H1 (cell line): ENCODE measurements at regions not wholly inside any gene's neighbourhood (a gene's known extent, or its start where the extent isn't known, plus 50 kb on each side); places are given as distances from the start of the nearest gene placed in this dataset.

ENCODE experiments used
- CEBPB ChIP-seq: IDR thresholded peaks from 2 replicates; pipeline ENCODE4 v1.6.1; 2012; ENCODE audit warnings: low read depth, low read length
- CHD1 ChIP-seq: IDR thresholded peaks from 2 replicates; pipeline ENCODE4 v1.6.1; 2012; ENCODE audit warnings: low read depth, low read length, improper control_type of control experiment
- EZH2 ChIP-seq: fragments of 200-600 bp; sonication (generic); IDR thresholded peaks from 2 replicates; pipeline ENCODE4 v1.7.1; 2012; ENCODE audit warnings: low read depth, mild to moderate bottlenecking, moderate library complexity, low read length, inconsistent platforms; ENCODE audit not compliant: severe bottlenecking
- POLR2A ChIP-seq, 2 experiments: IDR thresholded peaks; 1 replicate in 1 of 2; 2 replicates in 1 of 2; pipeline ENCODE4 v1.6.1; 2011; ENCODE audit warnings: low read depth in 2 of 2, low read length in 2 of 2, mild to moderate bottlenecking in 2 of 2; ENCODE audit errors: control extremely low read depth in 1 of 2
- POLR2AphosphoS5 ChIP-seq: IDR thresholded peaks from 2 replicates; pipeline ENCODE4 v1.6.1; 2011; ENCODE audit warnings: low read depth, low read length
- SP1 ChIP-seq: IDR thresholded peaks from 2 replicates; pipeline ENCODE4 v1.6.1; 2011; ENCODE audit warnings: low read depth, low read length
- SP4 ChIP-seq: IDR thresholded peaks from 2 replicates; pipeline ENCODE4 v1.6.1; 2012; ENCODE audit warnings: low read length, inconsistent platforms
- TEAD4 ChIP-seq: IDR thresholded peaks from 2 replicates; pipeline ENCODE4 v1.6.1; 2012; ENCODE audit warnings: low read depth, low read length, inconsistent platforms, mixed read lengths
- YY1 ChIP-seq: IDR thresholded peaks from 2 replicates; pipeline ENCODE4 v1.6.1; 2011; ENCODE audit warnings: low read depth, mild to moderate bottlenecking, low read length
- TF ChIP-seq, protein P1 (sequence below), 3 experiments: IDR thresholded peaks; 1 replicate in 2 of 3; 2 replicates in 1 of 3; pipeline versions ENCODE4 v1.5.1 to v1.6.1; 2011; ENCODE audit warnings: low read length in 3 of 3, mild to moderate bottlenecking in 3 of 3, inconsistent platforms in 2 of 3, low read depth in 1 of 3, moderate library complexity in 1 of 3; ENCODE audit not compliant: insufficient read depth in 1 of 3; ENCODE audit errors: control extremely low read depth in 1 of 3
- TF ChIP-seq, protein P2 (sequence below): IDR thresholded peaks from 2 replicates; pipeline ENCODE4 v1.6.1; 2012; ENCODE audit warnings: inconsistent platforms

GRCh38 chr9:73347720-73348119 is 196.1 kb downstream of the ANXA1 start:
- TF ChIP-seq CEBPB (no peak), SP1 (no peak), SP4 (no peak), TEAD4 (no peak), CHD1 (no peak), EZH2 (no peak), YY1 (no peak), POLR2AphosphoS5 (no peak), POLR2A (IDR thresholded peaks at IDR 0.05; ENCODE audit: control extremely low read depth in 1 of 2, low read depth in 2 of 2, low read length in 2 of 2) (no peak)
- TF ChIP-seq, protein P1, sequence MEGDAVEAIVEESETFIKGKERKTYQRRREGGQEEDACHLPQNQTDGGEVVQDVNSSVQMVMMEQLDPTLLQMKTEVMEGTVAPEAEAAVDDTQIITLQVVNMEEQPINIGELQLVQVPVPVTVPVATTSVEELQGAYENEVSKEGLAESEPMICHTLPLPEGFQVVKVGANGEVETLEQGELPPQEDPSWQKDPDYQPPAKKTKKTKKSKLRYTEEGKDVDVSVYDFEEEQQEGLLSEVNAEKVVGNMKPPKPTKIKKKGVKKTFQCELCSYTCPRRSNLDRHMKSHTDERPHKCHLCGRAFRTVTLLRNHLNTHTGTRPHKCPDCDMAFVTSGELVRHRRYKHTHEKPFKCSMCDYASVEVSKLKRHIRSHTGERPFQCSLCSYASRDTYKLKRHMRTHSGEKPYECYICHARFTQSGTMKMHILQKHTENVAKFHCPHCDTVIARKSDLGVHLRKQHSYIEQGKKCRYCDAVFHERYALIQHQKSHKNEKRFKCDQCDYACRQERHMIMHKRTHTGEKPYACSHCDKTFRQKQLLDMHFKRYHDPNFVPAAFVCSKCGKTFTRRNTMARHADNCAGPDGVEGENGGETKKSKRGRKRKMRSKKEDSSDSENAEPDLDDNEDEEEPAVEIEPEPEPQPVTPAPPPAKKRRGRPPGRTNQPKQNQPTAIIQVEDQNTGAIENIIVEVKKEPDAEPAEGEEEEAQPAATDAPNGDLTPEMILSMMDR (IDR thresholded peaks at IDR 0.05; ENCODE audit: control extremely low read depth in 1 of 3, insufficient read depth in 1 of 3, low read depth in 1 of 3, low read length in 3 of 3) = no peak
- TF ChIP-seq, protein P2, sequence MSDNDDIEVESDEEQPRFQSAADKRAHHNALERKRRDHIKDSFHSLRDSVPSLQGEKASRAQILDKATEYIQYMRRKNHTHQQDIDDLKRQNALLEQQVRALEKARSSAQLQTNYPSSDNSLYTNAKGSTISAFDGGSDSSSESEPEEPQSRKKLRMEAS = no peak
